ENCODE measurements at regions not wholly inside any gene's neighbourhood (a gene's known extent, or its start where the extent isn't known, plus 50 kb on each side); places are given as distances from the start of the nearest gene placed in this dataset.

GRCh38 chr15:69874321-69874720 is 223.4 kb downstream of the TLE3 start:
- no peak for TF ChIP-seq USF1 (IDR thresholded peaks at IDR 0.05)
- no peak for TF ChIP-seq FOXM1 (IDR thresholded peaks at IDR 0.05; ENCODE audit: borderline replicate concordance, low read depth)
- no peak for TF ChIP-seq RAD21 (IDR thresholded peaks at IDR 0.05; ENCODE audit: low read depth)
- no peak for TF ChIP-seq NFIC (IDR thresholded peaks at IDR 0.05)
- no peak for TF ChIP-seq REST (IDR thresholded peaks at IDR 0.05; ENCODE audit: low read depth)
- TF ChIP-seq MAX (IDR thresholded peaks at IDR 0.05) = no peak
- no peak for TF ChIP-seq EP300 (IDR thresholded peaks at IDR 0.05; ENCODE audit: borderline replicate concordance)
- no peak for TF ChIP-seq TEAD4 (IDR thresholded peaks at IDR 0.05)
- TF ChIP-seq TCF12 (IDR thresholded peaks at IDR 0.05; ENCODE audit: low read depth) = no peak
- no peak for TF ChIP-seq ZBTB7A (IDR thresholded peaks at IDR 0.05; ENCODE audit: low read depth)
- TF ChIP-seq CEBPB (IDR thresholded peaks at IDR 0.05) = no peak
- no peak for TF ChIP-seq CREB1 (IDR thresholded peaks at IDR 0.05; ENCODE audit: low read depth)
- no peak for TF ChIP-seq EGR1 (IDR thresholded peaks at IDR 0.05)
- TF ChIP-seq TAF1 (IDR thresholded peaks at IDR 0.05; ENCODE audit: low read depth) = no peak
- no peak for TF ChIP-seq YY1 (IDR thresholded peaks at IDR 0.05; ENCODE audit: low read depth)

- TF ChIP-seq REST (IDR thresholded peaks at IDR 0.05; ENCODE audit: low read depth) = no peak
- no peak for TF ChIP-seq MAX (IDR thresholded peaks at IDR 0.05)
- TF ChIP-seq CREB1 (IDR thresholded peaks at IDR 0.05; ENCODE audit: low read depth) = no peak
- no peak for TF ChIP-seq USF1 (IDR thresholded peaks at IDR 0.05)
- no peak for TF ChIP-seq TEAD4 (IDR thresholded peaks at IDR 0.05)
Measured at GRCh38 chr15:69876064-69876940, 221.4 kb downstream of the TLE3 start.

GRCh38 chr15:69880571-69881301 is 217.0 kb downstream of the TLE3 start:
- TF ChIP-seq NFIC (IDR thresholded peaks at IDR 0.05) (no peak), MAX (IDR thresholded peaks at IDR 0.05) (no peak), TCF12 (IDR thresholded peaks at IDR 0.05; ENCODE audit: low read depth) (no peak), TEAD4 (IDR thresholded peaks at IDR 0.05) (no peak), EGR1 (IDR thresholded peaks at IDR 0.05) (no peak), CREB1 (IDR thresholded peaks at IDR 0.05; ENCODE audit: low read depth) (no peak), USF1 (IDR thresholded peaks at IDR 0.05) (no peak), ZBTB7A (IDR thresholded peaks at IDR 0.05; ENCODE audit: low read depth) (no peak), TAF1 (IDR thresholded peaks at IDR 0.05; ENCODE audit: low read depth) (no peak), RAD21 (IDR thresholded peaks at IDR 0.05; ENCODE audit: low read depth) (no peak)

- TF ChIP-seq EP300 (IDR thresholded peaks at IDR 0.05; ENCODE audit: borderline replicate concordance) = no peak
- no peak for TF ChIP-seq REST (IDR thresholded peaks at IDR 0.05; ENCODE audit: low read depth)
- TF ChIP-seq CREB1 (IDR thresholded peaks at IDR 0.05; ENCODE audit: low read depth) = no peak
- TF ChIP-seq TAF1 (IDR thresholded peaks at IDR 0.05; ENCODE audit: low read depth) = no peak
- no peak for TF ChIP-seq MAX (IDR thresholded peaks at IDR 0.05)
Measured at GRCh38 chr15:69881302-69881670, 216.4 kb downstream of the TLE3 start.

Data from Ishikawa (cell line).